HG03025 (cell line): ENCODE measurements at regions not wholly inside any gene's neighbourhood (a gene's known extent, or its start where the extent isn't known, plus 50 kb on each side); places are given as distances from the start of the nearest gene placed in this dataset.
"Not testable (repeated sequence)": the region's sequence is repeated elsewhere in the genome, so short reads cannot be mapped to it uniquely, and the experiment has no call there.

ENCODE experiments used
- ATAC-seq: cut with Tn5 transposase; IDR thresholded peaks from one replicate; pipeline ENCODE4 v1.9.1; 2021; ENCODE audit warnings: mild to moderate bottlenecking, moderate library complexity; ENCODE audit not compliant: unreplicated experiment, low FRiP score

DNA sequence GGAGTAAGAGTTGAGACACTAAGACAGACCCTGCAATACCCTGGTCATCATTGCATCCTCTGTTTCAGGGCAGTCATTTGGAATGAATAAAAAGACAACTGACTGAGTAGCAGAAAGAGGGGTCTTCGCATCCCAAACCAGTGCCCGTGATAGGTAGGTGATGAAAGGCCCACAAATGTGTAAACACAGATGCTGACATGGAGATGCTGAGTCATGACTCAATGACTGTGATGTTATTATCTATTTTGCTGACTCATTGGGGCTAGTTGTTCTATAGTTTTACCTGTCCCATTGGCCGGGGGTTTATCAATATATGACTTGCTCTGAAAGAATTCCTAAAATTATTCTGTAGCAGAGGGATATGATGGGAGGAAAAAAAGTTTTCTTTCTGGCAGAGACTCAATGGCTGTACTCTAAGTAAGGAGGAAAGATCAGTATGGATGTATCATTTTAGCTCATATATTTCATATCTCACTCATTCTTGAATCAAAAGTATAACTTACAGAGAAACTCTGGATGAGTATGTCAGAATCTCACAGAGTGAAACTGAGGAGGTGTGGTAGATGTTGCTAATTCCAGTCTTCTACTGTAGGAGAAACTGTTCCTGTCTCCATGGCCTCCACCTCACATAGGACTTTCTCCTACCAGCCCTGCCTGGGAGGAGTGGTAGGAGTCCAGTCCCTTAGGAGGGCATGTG is 119.9 kb upstream of the PREP start:
- ATAC-seq = no peak

DNA sequence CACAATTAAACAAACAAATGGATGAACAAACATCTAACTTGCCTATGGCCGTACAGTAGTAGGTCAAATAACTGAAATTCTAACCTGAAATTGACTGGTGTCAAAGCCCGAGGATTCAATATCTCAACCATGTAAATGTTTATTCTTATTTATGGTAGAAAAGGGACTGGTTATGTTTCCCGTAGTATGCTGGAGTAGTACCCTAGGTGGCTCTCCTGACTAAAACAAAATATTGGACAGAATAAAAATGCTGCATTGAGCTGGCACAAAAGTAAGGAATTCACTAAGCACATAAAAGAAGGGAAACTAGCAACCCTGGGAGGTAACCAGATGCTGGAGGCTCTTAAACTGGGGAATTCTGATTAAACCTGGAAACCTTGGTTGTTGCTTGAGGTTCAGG is 117.1 kb upstream of the PREP start:
- no peak for ATAC-seq

DNA sequence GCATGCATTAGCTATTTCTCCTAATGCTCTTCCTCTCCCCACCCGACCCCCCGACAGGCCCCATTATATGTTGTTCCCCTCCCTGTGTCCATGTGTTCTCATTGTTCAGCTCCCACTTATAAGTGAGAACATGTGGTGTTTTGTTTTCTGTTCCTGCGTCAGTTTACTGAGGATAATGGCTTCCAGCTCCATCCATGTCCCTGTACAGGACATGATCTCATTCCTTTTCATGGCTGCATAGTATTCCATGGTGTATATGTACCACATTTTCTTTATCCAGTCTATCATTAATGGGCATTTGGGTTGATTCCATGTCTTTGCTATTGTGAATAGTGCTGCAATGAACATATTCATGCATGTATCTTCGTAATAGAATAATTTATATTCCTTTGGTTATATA is 116.1 kb upstream of the PREP start:
- not testable (repeated sequence) for ATAC-seq

DNA sequence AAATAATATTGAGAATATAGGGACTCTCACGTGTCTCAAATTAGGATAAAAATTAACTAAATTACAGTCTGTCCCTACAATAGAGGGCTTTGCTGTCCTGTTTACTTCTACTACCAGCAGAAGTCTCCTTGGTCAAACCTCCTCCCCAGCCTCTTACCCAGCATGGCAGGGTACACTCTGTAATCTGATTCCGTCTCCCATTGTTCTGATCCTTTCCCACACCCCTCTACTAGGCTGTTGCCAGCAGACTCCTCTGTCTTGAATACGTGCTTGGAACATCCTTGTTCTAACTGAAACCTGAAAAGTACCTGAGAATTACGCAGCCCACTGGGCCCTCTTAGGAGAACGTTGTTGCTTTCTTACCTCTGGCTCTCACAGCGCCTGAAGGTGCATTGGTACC is 112.2 kb upstream of the PREP start:
- no peak for ATAC-seq

DNA sequence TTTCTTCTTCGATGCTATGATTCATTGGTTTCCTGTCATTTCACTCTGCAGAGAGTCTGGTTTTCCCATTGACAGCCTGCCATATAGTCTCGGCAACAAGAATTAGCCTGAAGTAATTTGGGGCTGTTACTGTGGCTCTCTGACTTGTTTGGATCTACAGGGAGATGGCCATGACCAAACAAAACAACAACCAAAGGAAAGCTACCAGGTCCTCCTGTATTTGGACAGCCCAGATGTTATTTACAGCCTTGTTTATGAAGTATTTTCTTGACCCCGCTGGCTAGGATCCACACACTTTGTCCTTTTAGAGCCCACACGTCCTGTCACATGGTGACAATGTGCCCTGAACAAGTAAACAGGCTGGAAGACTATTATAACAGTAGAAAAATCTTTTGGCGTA is 111.4 kb upstream of the PREP start:
- no peak for ATAC-seq

DNA sequence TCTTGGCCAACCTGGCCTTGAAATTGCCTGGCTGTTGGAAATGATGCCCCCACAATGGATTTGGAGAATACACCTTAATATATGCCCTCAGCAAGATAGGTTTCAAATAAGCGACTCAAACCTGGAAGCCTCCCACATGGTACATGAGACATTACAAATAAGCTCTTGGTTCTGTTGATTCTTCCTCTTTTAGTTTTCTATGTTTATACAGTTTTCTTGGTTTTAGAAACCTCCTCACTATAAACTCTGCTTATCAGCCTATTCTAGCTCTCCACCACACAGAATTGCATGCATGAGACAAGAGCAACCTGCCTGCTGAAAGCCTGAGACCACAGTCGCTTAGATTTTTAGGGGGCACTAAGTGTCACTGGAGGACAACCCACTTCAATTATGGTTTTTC is 108.8 kb upstream of the PREP start:
- ATAC-seq = no peak

DNA sequence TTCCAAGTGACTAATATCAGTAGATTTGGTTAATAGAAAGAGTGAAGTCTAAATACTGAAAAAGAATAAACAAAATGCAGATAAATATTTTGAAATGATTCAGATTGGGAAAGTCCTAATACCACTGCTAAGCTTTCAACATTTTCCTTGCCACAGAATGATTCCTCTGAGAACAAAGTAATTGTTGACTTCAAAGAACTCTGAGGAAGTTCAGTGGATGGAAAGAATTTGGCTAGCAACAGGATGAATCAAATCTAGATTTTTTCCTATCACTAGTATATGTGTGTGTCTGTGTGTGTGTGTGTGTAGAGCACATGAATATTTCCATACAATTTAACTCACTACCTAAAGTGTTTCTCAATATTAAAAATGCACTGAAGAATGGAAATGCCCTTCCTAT is 107.9 kb upstream of the PREP start:
- ATAC-seq = no peak

DNA sequence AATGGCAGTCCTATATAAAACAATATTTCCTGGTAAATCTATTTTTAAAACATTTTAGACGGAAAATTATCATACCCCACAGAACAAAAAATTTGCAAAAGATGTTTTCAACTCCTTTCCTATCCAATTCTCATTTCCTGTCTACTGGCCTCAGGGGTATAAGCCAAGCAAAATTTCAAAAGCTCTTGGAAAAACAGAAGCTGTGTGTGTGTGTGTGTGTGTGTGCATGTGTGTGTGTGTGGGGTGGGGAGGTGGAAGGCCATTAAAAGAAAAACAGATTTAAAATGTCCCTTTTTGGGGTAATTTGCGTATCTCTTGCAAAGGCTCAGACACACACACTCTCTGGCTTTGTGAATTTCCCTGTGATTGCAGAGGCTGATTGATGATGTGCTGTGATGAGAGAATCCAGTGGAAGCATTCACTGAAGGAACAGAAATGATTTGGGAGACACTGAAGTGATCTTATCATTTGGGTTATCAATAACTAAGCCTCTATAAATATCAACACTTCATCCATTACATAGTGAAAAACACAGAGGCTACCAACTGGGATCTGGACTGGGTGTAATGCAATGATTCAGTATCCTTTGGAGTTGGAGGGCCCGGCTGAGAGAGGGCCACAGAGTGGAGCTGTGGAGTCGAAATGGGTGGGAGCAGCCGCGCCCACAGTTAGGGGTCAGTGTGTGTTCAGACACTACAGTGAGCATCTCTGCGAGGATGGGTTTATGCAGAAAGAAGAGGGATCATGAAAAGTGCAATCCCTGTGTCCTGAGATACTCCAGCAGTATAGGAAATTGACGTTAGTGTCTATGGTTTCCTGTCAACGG is 106.8 kb upstream of the PREP start:
- ATAC-seq = no peak

DNA sequence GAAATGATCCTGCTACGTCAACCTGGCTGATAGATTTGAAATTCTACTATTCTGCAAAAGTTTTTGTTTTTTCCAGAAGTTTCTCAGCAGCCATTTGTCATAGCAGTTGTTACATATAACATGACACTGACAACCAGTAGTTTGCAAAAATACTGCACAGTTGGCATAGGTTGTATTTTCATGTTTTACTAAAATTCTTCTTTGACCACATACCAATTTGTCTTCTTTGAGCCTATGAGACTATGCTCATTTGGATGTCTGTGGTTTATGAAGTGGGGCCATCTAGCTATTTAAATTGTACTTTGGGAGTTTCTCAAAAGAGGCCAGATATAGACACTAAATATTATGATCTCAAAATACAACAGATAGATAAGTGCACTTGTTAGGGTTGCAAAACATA is 104.9 kb upstream of the PREP start:
- no peak for ATAC-seq

DNA sequence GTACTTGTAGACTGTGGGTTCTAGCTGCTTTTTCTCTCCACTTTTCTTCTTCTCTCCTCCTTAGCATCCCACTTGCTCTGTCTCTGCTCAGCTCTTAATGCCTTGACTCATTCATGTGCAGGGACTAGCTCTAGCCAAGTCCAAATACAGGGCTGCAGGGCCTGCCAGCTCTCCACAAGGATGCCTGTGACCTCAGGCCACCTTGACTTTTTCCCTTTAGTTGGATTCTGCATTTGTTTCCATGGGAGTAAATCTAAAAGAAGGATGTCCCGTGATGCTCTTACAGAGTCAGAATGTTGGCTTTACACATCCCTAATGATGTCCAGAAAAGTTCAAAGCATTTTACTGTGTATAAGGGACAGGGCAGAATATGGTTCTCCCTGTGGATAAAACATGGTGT is 101.8 kb upstream of the PREP start:
- ATAC-seq = no peak

DNA sequence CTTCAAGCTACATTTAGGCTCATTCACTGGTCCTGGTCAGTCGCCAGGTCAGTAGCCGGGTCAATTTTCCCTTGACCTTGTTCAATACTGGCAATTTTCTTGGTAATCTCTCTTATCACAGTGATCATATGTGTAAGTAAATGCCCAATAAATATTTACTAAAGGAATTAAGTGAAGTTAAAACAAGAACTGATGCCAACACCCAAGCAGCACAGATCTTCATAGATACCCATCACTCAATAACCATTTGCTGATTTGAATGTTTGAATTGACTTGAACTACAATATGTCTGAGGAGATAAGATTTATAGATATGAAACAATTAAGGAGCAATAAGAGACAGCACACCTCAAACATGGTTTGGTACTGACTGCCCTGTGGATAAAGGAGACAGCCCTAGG is 100.8 kb upstream of the PREP start:
- ATAC-seq = no peak

DNA sequence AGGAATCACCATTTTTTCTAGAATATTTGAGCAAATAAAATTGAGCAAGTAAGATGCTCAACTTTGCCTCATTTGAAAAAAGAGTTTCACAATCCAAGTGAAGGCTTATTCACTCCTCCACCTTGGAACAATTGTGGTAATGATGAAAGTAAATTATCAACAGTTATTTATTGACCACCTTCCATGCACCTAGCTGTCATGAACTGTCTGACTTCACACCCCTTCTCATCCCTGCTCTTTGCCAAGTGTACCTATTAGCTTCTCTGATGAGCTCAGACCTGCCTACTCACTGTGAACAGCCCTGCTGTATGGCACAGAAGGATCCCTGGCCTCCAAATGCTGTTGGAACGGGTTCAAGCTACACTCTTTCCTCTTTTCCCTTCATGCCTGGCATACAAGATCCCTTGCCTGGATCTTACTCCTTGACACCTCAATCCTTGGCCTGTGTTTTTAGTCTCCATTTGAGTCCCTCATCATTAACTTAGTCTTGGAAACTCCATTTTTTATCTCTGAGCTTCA is 99.0 kb upstream of the PREP start:
- no peak for ATAC-seq

DNA sequence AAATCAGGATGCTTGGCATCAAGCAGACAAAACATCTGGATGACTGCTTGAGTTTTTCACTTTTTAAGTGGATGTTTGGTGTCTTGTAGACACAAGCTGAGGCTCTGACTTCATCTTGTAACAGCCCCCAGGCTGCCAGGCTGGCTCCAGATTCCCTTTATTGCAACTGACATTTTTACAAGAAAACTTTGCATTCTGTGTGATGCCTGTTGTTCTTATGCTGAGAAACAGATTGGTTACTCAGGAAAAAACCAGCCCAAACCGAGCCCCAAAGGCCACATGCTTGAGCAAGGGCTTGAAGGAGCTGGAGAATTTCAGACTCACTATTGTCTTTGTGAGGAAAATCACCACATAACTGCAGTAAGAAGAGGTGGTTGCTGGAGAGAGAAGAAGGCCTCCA is 98.4 kb upstream of the PREP start:
- ATAC-seq = no peak

DNA sequence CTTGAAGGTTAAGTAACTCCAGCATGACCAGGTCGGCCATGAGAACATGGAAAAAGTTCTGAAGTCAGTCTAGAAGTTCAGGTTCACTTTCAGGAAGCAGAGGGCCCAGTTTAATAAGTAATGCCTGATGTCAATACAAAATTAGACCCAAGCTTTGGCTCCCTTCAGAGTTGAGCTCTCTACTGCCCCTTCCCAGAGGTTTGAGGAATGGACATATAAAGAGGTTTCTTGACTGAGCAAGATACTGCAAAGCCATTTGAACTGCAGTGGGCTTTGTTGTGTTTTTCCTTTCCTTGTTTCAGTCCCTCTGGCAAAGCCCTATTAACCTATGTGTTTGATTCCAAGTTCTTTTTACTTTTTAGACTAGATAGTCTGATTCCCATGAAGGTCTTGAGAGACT is 97.8 kb upstream of the PREP start:
- no peak for ATAC-seq

DNA sequence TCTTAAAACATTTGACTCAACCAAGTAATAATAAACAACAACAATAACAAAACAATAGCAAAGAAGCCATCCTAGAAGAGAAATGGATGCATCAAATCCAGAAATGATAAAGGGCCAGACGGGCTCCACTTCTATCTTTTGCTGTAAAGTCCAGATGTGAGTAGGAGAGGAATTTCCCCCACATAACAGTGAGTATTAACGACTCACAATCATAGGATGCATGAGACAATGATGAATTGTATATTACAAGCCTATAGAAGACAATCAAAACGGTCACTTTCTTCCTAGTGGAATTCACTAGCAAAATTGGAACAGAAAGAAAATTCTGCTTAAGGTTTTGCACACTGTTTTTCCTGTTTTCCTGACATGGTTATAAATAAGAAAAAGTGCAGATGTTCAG is 97.0 kb upstream of the PREP start:
- no peak for ATAC-seq

DNA sequence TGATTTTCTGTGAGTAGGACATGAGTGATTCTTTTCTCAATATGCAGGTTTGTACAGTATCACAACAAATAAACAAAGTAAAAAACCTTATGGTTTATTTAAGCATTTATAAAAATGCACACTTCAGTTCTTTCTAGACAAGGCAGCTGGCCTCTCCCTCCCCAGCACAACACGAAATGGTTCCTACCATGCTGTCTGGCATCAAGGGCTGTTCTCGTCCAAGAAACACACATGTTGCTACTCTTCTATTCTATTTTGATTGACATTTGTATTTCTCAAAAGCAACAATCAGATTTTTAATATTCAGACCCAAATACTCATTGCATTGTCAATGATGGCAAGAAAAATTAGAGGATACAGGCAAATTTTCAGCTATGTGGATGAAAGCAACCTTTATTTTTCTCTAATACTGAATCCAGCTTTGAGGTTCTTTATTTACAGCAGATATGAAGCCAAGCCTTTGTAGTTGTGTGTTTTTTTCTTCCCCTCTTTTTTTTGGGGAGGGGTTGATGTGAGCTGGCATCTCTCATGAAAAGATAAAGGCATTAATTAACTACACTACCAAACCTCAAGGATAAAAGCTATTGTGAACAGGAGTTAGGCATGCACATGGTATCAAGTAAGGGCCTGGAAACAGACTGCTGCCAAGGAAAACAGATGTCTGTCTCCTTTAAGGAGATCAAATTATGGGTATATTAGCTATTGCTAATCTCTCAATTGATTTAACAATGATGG is 96.4 kb upstream of the PREP start:
- ATAC-seq = no peak

DNA sequence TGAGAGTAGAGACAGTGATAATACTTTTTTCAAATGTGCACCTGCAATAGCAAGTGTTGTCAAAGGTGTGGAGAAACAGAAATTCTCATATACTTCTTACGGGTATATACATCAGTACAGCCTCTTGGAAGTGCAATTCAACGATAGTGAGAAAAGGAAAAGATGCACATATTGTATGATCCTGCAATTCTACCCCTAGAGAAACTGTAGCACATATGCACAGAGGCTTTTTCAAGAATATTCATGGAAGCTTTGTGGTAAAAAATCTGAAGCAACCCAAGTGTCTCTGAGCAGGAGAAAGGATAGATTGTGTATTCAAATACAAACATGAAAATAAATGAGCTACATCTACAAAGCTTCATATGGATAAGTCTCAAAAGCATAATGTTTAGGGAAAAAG is 94.7 kb upstream of the PREP start:
- ATAC-seq = no peak

DNA sequence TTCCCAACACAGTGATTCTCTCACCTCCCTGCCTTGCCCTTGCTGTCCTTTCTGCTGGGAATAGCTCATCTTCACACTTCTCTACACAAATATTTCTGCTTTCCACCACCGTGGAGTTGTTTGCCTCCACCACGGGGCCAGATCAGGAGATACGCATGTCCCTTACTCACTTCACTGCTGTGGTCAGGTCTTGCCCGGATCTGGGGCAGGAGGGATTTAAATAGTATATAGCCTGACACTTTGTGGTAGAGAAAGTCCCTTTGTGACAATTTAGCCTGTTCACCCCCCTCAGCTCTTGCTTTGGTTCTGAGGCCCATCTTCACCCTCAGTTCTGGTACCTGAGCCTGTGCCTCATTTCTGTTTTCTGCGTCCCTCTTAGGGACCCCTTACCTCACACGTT is 92.6 kb upstream of the PREP start:
- ATAC-seq = no peak

DNA sequence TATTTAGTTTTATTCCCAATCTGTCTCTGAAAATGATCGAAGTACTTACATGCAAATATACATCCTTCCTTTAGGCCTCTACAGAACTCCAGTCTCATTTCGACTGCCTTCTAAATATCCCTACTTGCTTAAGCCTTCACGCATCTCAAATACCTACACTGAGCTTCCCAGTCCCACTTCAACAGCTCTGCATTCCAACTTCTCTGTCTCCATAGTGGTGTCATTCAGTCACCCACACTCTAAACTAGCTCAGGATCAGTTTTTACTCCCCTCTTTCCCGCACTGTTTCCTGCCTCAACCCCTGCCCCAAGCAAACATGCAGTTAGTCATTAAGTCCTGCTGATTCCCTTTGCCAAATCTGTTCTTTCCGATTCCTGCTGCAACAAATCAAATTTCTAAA is 91.8 kb upstream of the PREP start:
- no peak for ATAC-seq

DNA sequence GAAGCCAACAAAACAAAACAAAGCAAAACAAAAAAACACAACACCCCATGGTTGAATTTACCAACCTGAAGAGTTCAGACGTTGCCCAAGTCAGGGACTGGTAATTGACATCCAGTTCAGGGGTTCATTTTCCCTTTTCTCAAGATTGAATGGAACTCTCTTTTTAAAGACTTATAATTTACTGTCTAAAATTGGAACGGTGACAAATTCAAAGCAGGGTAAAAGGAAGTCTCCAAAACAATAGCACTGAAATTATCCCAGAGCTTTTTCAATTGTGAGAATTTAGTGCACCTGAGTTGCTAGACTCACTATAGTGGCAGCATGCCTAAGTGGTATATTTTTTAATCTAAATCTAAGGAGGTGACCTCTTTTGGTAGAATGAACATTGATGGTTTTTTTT is 90.9 kb upstream of the PREP start:
- no peak for ATAC-seq
